GM12892 (cell line): ENCODE measurements at regions not wholly inside any gene's neighbourhood (a gene's known extent, or its start where the extent isn't known, plus 50 kb on each side); places are given as distances from the start of the nearest gene placed in this dataset.
"Not testable (repeated sequence)": the region's sequence is repeated elsewhere in the genome, so short reads cannot be mapped to it uniquely, and the experiment has no call there.

ENCODE experiments used
- DNase-seq: peaks from one replicate; pipeline ENCODE4 v3.0.0; 2011; ENCODE audit not compliant: insufficient read length
- FAIRE-seq: peaks from 2 replicates; lab custom pipeline; 2011; peaks lifted over from hg19 to GRCh38; lab: Jason Lieb, UNC
- POLR2A ChIP-seq: IDR thresholded peaks from 2 replicates; pipeline ENCODE4 v1.6.1; 2011; ENCODE audit warnings: low read depth, low read length, control low read depth
- POLR2AphosphoS5 ChIP-seq: IDR thresholded peaks from 2 replicates; pipeline ENCODE4 v1.6.1; 2011; ENCODE audit warnings: low read depth, low read length, control low read depth
- TAF1 ChIP-seq: IDR thresholded peaks from 2 replicates; pipeline ENCODE4 v1.6.1; 2011; ENCODE audit warnings: low read depth, mild to moderate bottlenecking, control low read depth, low read length, borderline replicate concordance

DNA sequence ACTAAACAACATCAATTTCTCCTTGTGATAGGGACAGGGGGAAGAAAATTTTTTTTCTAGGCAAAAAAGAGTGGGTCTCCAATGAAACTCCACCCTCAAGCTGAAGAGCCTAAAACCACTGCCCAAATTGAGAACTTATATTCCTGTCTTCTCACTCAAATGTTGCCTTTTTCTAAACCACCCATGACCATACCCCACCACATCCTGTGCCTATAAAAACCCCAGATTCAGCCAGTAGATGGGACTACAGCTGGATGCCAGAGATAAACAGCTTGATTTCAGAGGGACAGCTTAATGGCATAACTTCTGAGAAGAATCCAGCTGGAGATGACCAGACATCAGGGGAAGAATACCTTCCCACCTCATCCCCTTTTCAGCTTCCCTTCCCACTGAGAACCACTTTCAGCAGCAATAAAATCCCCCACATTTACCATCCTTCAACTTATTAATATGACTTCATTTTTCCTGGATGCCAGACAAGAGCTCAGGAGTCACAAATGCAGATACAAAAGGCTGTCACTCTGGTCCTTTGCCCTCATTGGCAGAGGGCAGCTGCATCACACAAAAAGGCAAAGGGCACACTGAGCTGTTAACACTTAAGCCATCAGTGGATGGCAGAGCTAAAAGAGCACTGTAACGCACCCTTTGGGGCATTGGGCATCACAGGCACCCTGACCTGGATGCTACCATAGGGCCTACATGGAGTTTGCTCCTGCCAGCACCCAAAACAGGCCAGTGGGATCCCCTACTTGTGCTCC is 972.5 kb upstream of the CTNND2 start:
- TF ChIP-seq POLR2AphosphoS5 = no peak
- no peak for TF ChIP-seq POLR2A
- no peak for TF ChIP-seq TAF1
- DNase-seq (no peak), FAIRE-seq (no peak)

GRCh38 chr5:12870872-12871539 is 966.8 kb upstream of the CTNND2 start:
- no peak for DNase-seq
- no peak for FAIRE-seq
- no peak for TF ChIP-seq TAF1
- no peak for TF ChIP-seq POLR2A
- no peak for TF ChIP-seq POLR2AphosphoS5

DNA sequence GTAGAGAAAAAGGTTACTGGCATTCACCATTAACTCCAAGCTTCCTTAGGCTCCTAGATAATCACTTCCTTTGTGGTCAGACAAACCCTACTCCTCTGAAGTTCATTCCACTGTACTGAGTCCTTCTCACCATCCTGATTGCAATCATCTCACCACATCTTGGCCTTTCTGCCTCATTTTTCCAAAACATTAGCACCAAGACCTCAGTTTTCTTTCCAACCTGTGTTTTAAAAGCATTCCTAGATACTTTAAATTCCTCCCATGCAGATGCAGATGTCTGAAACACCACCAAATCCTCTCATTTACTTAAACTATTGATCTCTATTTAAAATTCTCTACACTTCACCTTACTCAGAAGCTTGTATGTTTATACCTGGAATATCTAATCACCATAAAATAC is 961.3 kb upstream of the CTNND2 start:
- no peak for TF ChIP-seq POLR2AphosphoS5
- FAIRE-seq (no peak), DNase-seq (no peak)

- FAIRE-seq (no peak), DNase-seq (no peak)
- no peak for TF ChIP-seq POLR2A
Measured at GRCh38 chr5:12861886-12862654, 957.8 kb upstream of the CTNND2 start.

DNA sequence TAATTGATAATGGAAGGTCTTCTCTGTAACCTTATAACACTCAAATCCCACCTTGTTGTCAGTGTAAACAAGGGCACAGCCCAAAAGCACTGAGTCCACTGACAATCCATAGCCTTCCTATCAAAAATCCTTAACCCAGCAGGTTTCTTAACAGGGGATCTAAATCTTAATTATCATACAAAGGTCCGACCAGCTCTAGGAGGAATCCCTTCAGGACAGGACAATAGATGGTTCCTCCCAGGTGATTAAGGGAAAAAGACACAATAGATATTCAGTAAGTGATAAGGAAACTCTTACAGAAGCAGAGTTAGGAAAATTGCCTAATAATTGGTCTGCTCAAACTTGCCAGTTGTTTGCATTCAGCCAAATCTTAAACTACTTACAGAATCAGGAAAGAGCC is 951.9 kb upstream of the CTNND2 start:
- not testable (repeated sequence) for DNase-seq

GRCh38 chr5:12854386-12854785 is 950.1 kb upstream of the CTNND2 start:
- DNase-seq = no peak
- TF ChIP-seq TAF1 (no peak), POLR2A (no peak), POLR2AphosphoS5 (no peak)
- FAIRE-seq = no peak

More for the DNA sequence above, 951.9 kb upstream of the CTNND2 start:
- not testable (repeated sequence) for FAIRE-seq

DNA sequence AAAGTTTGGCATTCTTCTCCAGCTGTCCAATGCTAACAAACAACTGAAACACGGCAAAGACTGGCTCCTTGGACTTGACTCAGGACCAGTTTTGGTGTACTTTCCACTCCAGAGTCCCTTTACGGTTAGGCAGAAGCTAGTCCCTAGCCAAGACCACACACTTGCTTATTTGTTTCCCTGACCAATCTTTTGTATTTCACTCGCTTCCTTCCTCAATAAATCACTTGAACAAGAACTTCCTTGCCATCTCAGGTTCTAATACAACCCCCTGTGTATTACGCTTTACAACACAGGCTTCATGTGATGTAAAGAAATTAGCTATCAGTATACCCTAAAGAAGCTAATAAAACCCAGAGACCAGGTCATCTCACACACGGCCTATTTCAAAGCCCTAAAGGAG is 947.5 kb upstream of the CTNND2 start:
- no peak for FAIRE-seq
- TF ChIP-seq POLR2AphosphoS5 (no peak), TAF1 (no peak), POLR2A (no peak)
- no peak for DNase-seq

DNA sequence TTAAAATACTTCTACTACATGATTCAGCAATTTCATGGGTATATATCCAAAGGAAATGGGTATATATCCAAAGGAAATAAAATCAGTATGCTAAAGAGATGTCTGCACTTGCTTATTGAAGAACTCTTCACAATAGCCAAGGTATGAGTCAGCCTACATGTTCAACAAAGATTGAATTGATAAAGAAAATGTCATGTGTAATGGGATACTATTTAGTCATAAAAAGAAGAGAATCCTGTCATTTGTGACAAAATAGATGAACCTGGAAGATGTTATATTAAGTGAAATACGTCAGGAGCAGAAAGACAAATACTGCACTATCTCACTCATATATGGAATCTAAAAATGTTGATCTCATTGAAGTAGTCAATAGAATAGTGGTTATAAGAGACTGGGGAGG is 944.5 kb upstream of the CTNND2 start:
- DNase-seq (no peak), FAIRE-seq (no peak)
- no peak for TF ChIP-seq POLR2AphosphoS5
- TF ChIP-seq TAF1 = no peak
- TF ChIP-seq POLR2A = no peak

DNA sequence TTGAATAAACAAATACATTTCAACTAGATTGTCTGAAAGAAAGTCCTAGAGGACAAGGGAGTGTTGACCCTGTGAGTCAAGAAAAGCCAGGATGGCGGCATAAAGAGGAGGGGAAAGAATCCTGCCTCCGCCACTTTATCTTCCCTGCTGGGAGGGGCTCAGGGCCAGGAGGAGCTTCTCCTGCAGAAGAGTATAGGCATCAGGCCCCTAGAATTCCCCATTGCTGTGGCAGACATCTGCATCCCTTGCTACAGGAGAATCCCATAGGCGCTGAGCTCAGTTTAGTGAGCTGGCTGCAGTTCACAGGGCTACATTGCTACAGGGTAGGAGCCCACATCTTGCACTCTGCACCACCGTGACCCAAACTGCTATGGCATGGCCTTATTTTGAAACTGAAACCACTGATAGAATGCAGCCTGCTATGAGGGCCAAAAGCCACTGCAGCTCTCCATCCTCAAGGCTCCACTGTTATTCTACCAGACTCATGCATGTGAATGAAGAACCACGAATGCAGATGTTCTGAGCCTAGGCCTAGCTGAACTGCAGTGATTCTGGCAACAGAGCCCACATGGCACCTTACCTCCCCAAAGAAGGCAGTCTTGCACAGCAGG is 941.4 kb upstream of the CTNND2 start:
- FAIRE-seq (no peak), DNase-seq (no peak)
- TF ChIP-seq POLR2A = no peak
- no peak for TF ChIP-seq POLR2AphosphoS5
- no peak for TF ChIP-seq TAF1

DNA sequence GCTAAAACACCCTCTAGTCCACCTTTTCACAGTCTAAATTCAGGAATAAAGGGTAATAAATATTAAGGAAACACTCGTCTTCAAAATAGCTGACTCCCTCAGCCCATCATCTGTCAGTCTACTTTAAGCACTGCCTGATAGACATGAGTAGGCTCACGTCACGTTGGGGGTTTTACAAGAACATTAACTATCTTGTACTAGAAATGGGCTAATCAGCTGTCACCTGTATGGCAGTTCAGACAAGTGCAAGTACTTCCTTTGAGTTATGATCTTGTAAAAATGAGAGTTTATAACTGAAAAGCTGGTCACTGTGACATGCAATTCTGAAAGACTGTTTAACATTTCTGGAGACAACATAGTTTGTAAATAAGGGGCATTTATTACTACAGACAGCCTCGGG is 936.7 kb upstream of the CTNND2 start:
- FAIRE-seq (no peak), DNase-seq (no peak)
- no peak for TF ChIP-seq TAF1
- no peak for TF ChIP-seq POLR2AphosphoS5
- TF ChIP-seq POLR2A = no peak

- no peak for FAIRE-seq
- no peak for DNase-seq
Measured at GRCh38 chr5:12837592-12837991, 933.3 kb upstream of the CTNND2 start.

More at GRCh38 chr5:12837592-12837991, 933.3 kb upstream of the CTNND2 start:
- TF ChIP-seq POLR2AphosphoS5 = no peak
- no peak for TF ChIP-seq POLR2A
- TF ChIP-seq TAF1 = no peak
